OCI-LY1 (cell line): ENCODE measurements at regions not wholly inside any gene's neighbourhood (a gene's known extent, or its start where the extent isn't known, plus 50 kb on each side); places are given as distances from the start of the nearest gene placed in this dataset.

Experiments
- EZH2 ChIP-seq: fragments of 200-600 bp; sonication (generic), shearing (Covaris generic); IDR thresholded peaks from 2 replicates; pipeline ENCODE4 v1.8.0; 2017; ENCODE audit warnings: borderline replicate concordance, mixed run types, mild to moderate bottlenecking, antibody characterized with exemption, low read length, moderate library complexity, mixed read lengths
- TF ChIP-seq, protein P1 (sequence below): fragments of 200-600 bp; sonication (generic), shearing (Covaris generic); IDR thresholded peaks from 2 replicates; pipeline ENCODE4 v1.5.1; 2017; ENCODE audit warnings: mild to moderate bottlenecking, antibody characterized with exemption, low read length, moderate library complexity, mixed read lengths

DNA sequence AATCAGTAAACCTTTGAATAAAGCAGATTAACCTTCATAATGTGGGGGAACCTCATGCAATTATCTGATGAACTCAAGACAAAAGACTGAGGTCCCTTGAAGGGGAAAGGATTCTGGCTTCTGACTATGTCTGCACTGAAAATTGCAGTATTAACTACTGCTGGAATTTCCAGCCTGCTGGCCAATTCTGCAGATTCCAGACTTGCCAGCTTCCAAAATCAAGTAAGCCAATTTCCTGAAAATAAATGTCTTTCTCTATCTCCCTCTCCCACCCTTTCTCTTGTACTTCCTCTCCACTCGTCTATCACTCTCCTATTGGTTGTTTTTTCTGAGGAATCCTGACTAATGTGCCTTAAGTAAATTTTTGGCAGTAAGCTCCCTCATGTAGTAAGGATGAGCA lies 1479.9 kb upstream of the PRR20A start:
- TF ChIP-seq, protein P1, sequence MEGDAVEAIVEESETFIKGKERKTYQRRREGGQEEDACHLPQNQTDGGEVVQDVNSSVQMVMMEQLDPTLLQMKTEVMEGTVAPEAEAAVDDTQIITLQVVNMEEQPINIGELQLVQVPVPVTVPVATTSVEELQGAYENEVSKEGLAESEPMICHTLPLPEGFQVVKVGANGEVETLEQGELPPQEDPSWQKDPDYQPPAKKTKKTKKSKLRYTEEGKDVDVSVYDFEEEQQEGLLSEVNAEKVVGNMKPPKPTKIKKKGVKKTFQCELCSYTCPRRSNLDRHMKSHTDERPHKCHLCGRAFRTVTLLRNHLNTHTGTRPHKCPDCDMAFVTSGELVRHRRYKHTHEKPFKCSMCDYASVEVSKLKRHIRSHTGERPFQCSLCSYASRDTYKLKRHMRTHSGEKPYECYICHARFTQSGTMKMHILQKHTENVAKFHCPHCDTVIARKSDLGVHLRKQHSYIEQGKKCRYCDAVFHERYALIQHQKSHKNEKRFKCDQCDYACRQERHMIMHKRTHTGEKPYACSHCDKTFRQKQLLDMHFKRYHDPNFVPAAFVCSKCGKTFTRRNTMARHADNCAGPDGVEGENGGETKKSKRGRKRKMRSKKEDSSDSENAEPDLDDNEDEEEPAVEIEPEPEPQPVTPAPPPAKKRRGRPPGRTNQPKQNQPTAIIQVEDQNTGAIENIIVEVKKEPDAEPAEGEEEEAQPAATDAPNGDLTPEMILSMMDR: no peak
- TF ChIP-seq EZH2: no peak
